ENCODE measurements at regions not wholly inside any gene's neighbourhood (a gene's known extent, or its start where the extent isn't known, plus 50 kb on each side); places are given as distances from the start of the nearest gene placed in this dataset.

- Histone ChIP-seq H3K9me2 (ENCODE audit: insufficient read depth, low read length) (no peaks in the 10 kb centered on the region), H4K20me1 (ENCODE audit: insufficient read depth, low read length) (no peaks in the 10 kb centered on the region), H2AFZ (ENCODE audit: low read length) (no peak overlapping the region), H3K79me2 (ENCODE audit: insufficient read depth, low read depth, low read length) (no peaks in the 10 kb centered on the region), H3K27ac (ENCODE audit: low read depth, low read length, poor library complexity, severe bottlenecking) (no peak overlapping the region), H3K36me3 (ENCODE audit: insufficient read depth, low read length) (no peaks in the 10 kb centered on the region), H3K4me2 (ENCODE audit: low read length) (no peak overlapping the region), H3K9me3 (ENCODE audit: low read length) (0 out of 2 replicates have a peak, but pooled peaks cover 5% of the 10 kb centered on the region), H3K4me3 (ENCODE audit: low read depth, low read length, poor library complexity, severe bottlenecking) (no peak overlapping the region), H3K4me1 (ENCODE audit: insufficient read depth, low read length, poor library complexity, severe bottlenecking) (no peaks in the 10 kb centered on the region)
- POLR2A ChIA-PET = interaction anchor here (0.5 kb wide), 1 partner anchor 230 kb away, joined by 6 read pairs; no protein-coding TSS in a partner anchor
- no peak for DNase-seq (ENCODE audit: low spot score)
- CTCF ChIA-PET (ENCODE audit: unreplicated experiment) = no interaction called here
- TF ChIP-seq EZH2phosphoT487 (IDR thresholded peaks at IDR 0.05; ENCODE audit: borderline replicate concordance, low read depth, low read length) = no peak
- no peak for TF ChIP-seq CTCF (conservative IDR thresholded peaks at IDR 0.05; ENCODE audit: low read length)
- intact Hi-C loops (cut with micrococcal nuclease; ENCODE audit: unreplicated experiment) = no loop called here
- BruUV-seq (replicated peaks) = no TSS peak
Observed at GRCh38 chr3:40631341-40631995, 106.7 kb downstream of the ZNF621 start.

DNA sequence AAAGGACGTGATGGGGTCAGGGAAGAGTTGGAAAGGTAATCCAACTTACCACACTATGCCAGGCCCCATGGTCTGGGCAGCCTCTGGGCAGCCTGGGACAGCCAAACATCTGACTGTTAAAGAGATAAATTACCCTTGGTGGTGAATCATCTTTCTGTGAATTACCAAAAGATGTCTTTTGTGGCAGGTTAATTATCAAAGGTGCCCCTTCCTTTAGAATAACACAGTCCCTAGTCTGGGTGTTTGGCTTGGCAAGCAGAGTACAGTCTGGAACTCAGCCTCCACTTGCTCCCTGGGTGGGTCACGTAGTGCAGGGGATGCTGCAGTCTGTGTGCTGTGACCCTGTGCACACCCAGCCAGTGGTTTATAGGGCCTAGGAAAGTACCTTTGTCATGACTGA lies 113.1 kb downstream of the ZNF621 start:
- BruUV-seq (replicated peaks) = no TSS peak

More for the DNA sequence above, 113.1 kb downstream of the ZNF621 start:
- Histone ChIP-seq H3K79me2 (ENCODE audit: insufficient read depth, low read depth, low read length) (no peaks in the 10 kb centered on the region), H3K27ac (ENCODE audit: low read depth, low read length, poor library complexity, severe bottlenecking) (no peak overlapping the region), H4K20me1 (ENCODE audit: insufficient read depth, low read length) (no peaks in the 10 kb centered on the region), H3K4me3 (ENCODE audit: low read depth, low read length, poor library complexity, severe bottlenecking) (no peak overlapping the region), H3K9me2 (ENCODE audit: insufficient read depth, low read length) (no peaks in the 10 kb centered on the region), H2AFZ (ENCODE audit: low read length) (no peak overlapping the region), H3K9me3 (ENCODE audit: low read length) (no peaks in the 10 kb centered on the region), H3K4me2 (ENCODE audit: low read length) (no peak overlapping the region), H3K4me1 (ENCODE audit: insufficient read depth, low read length, poor library complexity, severe bottlenecking) (no peaks in the 10 kb centered on the region), H3K36me3 (ENCODE audit: insufficient read depth, low read length) (no peaks in the 10 kb centered on the region)
- ChIA-PET POLR2A (interaction anchor here (0.7 to 1.2 kb wide), 2 partner anchors 15 to 127 kb away, joined by 3 read pairs; no protein-coding TSS in a partner anchor), CTCF (ENCODE audit: unreplicated experiment) (no interaction called here)
- intact Hi-C loops (cut with micrococcal nuclease; ENCODE audit: unreplicated experiment) = no loop called here
- no peak for TF ChIP-seq EZH2phosphoT487 (IDR thresholded peaks at IDR 0.05; ENCODE audit: borderline replicate concordance, low read depth, low read length)
- TF ChIP-seq CTCF (conservative IDR thresholded peaks at IDR 0.05; ENCODE audit: low read length) = no peak
- DNase-seq (ENCODE audit: low spot score) = no peak

Data from OCI-LY7 (cell line).